ENCODE measurements at regions not wholly inside any gene's neighbourhood (a gene's known extent, or its start where the extent isn't known, plus 50 kb on each side); places are given as distances from the start of the nearest gene placed in this dataset.

- no peaks in the 10 kb centered on the region; the same call in 1 of the 2 replicates for H3K4me1 ChIP-seq (ENCODE audit: insufficient read depth)
- Mint-ChIP-seq H3K36me3 (ENCODE audit: low read depth) (no peaks in the 10 kb centered on the region), H3K27me3 (ENCODE audit: insufficient read depth, low read depth, poor library complexity) (no peaks in the 10 kb centered on the region), H3K4me1 (peaks cover 10% of the 10 kb centered on the region; the same call in 2 of the 3 replicates), H3K4me3 (no peak overlapping the region), H3K9me3 (no peaks in the 10 kb centered on the region), H3K27ac (no peak overlapping the region)
- no peak overlapping the region for H3K4me3 ChIP-seq
- no peaks in the 10 kb centered on the region for H4K20me1 ChIP-seq (replicated peaks; ENCODE audit: insufficient read depth)
- ATAC-seq: no peak
- H2AFZ ChIP-seq: no peak overlapping the region
- no peaks in the 10 kb centered on the region for H3K36me3 ChIP-seq (ENCODE audit: insufficient read depth)
- H3K27ac ChIP-seq (ENCODE audit: low read depth): no peak overlapping the region
- DNase-seq (ENCODE audit: low spot score): no peak
- H3F3A ChIP-seq (replicated peaks; ENCODE audit: low read depth): no peaks in the 10 kb centered on the region
- TF ChIP-seq STAT1 (IDR thresholded peaks at IDR 0.05; ENCODE audit: unreplicated experiment) (no peak), EZH2phosphoT487 (IDR thresholded peaks at IDR 0.05; ENCODE audit: unreplicated experiment) (no peak), ZNF114 (CRISPR knock-in tag; IDR thresholded peaks at IDR 0.05) (no peak), JUNB (IDR thresholded peaks at IDR 0.05; ENCODE audit: unreplicated experiment) (no peak), CREB1 (CRISPR knock-in tag; IDR thresholded peaks at IDR 0.05; ENCODE audit: low read depth) (no peak), ZNF331 (CRISPR knock-in tag; IDR thresholded peaks at IDR 0.05; ENCODE audit: low read depth) (no peak), CTCF (conservative IDR thresholded peaks at IDR 0.05; ENCODE audit: low read depth in 2 of 2) (no peak), REST (IDR thresholded peaks at IDR 0.05; ENCODE audit: unreplicated experiment) (no peak), POLR2AphosphoS5 (IDR thresholded peaks at IDR 0.05; ENCODE audit: low read depth) (no peak), EZH2 (IDR thresholded peaks at IDR 0.05; ENCODE audit: low read depth, unreplicated experiment) (no peak), NANOG (IDR thresholded peaks at IDR 0.05; ENCODE audit: borderline replicate concordance) (no peak)
- no peaks in the 10 kb centered on the region for H3K27me3 ChIP-seq (ENCODE audit: insufficient read depth)
- no peak overlapping the region for H3K4me2 ChIP-seq
- H3K9me2 ChIP-seq (ENCODE audit: insufficient read depth): no peaks in the 10 kb centered on the region
- no peaks in the 10 kb centered on the region for H3K79me2 ChIP-seq (replicated peaks; ENCODE audit: insufficient read depth)
Observed at GRCh38 chr6:74745670-74746069, 460.2 kb downstream of the COL12A1 start.

Data from GM23338 (cell line).